ENCODE measurements at regions not wholly inside any gene's neighbourhood (a gene's known extent, or its start where the extent isn't known, plus 50 kb on each side); places are given as distances from the start of the nearest gene placed in this dataset.

DNA sequence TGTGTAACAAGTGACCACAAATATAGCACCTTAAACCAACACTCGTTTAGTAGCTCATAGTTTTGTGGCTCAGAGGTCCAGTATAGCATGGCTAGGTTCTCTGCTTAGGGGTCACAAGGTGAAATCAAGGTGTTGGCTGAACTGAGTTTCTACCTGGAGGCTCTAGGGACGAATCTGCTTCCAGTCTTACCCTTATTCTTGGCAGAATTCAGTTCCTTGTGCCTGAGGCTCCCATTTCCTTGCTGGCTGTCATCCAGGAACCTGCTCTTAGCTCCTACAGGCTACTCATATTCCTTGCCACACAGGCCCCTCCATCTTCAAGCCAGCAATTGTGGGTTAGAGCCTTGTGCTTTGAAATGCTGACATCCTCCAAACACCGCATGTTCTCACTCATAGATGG, 212.3 kb upstream of the CDH13 start:
- intact Hi-C loops (cut with micrococcal nuclease), result no loop called here

DNA sequence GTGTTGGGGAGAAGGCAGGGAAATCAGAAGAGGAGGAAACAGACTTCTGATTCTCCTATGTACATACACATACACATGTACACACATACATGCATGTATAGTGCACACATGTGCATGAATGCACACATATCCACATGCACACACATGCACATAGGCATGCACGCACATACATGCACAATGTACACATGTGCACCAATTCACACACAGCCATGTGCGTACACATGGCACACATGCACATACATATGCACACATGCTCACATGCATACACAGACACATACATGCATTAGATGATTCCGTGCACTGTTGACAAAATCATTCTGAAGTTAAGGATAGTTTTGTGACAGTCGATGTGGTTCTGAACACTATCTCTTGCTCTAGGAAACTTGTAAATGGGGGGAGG, 214.0 kb upstream of the CDH13 start:
- intact Hi-C loops (cut with micrococcal nuclease), result no loop called here

DNA sequence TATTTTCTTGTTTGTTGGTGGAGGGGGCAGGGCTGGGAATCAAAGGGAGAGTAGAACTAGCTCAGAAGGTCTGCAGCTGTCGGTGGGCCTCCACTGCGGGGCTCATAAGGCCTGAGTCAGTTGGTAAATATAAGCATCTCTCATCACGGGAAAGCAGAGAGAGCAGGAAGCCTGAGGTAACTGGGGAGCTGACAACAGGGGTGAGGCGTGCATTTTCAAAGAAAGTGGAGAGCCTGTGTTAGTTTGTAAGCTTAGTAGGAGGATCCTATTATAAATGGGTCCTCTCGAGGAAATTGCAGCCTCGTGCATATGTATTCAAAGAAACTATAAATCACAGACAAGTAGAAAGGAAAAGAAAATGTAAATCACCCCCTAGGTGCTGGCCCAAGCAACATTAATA, 221.0 kb upstream of the CDH13 start:
- intact Hi-C loops (cut with micrococcal nuclease), result no loop called here

DNA sequence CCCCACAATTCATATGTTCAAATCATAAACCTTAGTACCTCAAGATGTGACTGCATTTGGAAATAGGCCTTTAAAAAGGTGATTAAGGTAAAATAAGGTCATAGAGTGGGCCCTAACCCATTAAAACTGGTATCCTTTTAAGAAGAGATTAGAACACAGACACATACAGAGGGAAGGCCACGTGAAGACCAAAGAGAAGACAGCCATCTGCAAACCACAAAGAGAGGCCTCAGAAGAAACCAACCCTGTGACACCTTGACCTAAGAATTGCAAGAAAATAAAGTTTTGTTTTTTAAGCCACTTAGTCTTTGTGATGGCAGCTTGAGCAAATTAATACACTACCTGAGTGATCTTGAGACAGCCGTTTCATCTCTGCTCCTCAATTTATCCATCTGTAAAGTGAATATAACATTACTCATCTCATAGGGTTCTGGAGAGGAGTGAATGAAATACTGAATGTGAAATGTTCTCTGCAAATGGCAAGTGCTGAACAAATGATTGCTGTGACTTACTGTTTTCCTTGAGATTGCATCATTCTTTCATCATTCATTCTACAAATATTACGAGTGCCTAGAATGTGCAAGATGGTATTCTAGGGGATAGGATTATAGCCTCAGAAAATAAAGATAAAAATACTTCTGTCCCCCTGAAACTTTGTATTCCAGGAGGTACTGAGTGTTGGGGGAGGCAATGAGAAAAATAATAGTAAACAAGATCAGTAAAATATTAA, 222.0 kb upstream of the CDH13 start:
- intact Hi-C loops (cut with micrococcal nuclease), result loop anchor here (5.0 kb wide), 1 partner anchor 52 kb away; no protein-coding TSS in a partner anchor

DNA sequence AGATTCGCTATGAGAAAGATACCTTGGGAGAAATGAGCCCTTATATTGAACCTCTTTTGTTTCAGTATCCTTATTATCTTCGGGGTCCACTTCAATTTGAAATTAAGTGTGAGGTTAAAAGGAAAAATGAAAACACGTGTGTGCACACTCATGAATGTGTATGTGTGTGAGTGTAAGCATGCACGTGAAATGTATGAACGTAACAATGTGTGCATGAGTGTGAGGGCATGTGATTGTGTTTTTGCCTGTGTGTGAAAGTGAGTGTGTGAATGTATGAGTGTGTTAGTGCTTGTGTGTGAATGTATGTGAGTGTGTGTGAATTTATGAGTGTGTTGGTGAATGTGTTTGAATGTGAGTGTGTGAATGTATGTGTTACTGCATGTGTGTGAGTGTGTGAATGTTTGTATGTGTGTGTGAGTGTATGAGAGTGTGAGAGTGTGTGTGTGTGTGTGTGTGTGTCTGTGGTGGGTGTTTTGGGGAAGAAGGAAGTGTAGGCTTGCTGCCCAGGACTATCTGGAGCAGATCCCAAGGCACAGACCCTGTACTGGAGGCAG, 224.0 kb upstream of the CDH13 start:
- intact Hi-C loops (cut with micrococcal nuclease), result loop anchor here (5.0 kb wide), 1 partner anchor 50 kb away; no protein-coding TSS in a partner anchor

DNA sequence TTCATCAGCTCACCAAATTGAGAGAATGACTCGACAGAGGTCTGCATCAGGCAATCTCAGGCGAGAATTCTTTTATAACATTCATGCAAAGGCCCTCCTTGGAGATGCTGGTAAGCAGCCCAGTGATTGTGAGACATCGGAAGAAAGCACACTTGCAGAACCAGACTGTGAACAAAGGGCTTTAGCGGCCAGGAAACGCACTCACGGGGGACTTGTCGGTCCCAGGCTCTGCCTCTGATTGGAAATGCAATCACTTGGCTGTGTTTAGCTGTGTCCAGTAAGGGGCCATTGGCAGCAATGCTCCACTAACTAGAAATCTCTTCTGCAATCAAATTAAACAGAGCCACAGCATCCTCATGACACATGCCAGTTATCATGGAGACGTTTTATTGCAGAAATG, 226.7 kb upstream of the CDH13 start:
- intact Hi-C loops (cut with micrococcal nuclease), result loop anchor here (5.0 kb wide), 1 partner anchor 48 kb away; no protein-coding TSS in a partner anchor

DNA sequence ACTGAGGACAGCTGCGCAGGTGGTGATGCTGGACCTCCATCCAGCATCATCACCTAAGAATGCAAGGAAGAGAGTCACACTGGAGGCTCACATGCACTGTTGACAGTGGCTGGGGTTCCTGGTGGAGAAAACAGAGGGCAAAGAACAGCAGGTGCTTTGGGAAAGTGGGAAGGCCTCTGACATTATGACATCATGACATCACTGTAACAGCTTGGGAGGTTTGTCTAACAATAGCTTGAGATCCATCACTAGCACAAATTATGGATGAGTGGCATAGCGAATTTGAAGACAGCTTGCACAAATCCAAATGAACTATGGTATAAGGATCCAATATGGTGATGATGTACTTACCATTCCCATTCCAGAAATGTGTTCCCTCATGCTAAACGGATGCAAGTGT, 226.5 kb upstream of the MPHOSPH6 start:
- intact Hi-C loops (cut with micrococcal nuclease), result no loop called here

DNA sequence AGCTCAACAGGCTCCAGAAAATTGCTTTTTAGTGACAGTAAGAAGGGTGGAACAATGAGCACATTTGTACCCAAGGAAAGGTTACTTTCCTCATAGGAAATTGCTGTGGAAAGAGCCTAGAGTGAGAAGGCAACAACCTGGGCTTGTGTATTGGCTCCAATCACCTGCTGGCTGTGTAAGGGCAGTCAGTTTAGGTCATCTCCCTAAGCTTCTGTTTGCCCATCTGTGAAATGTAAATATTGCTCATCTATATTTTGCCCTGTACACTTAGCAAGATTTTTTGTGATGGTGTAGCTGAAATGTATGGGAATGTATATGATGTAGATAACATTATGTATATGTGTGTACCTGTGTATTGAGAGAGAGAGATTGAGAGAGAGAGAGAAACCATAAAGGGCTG, 225.2 kb upstream of the MPHOSPH6 start:
- intact Hi-C loops (cut with micrococcal nuclease), result no loop called here

DNA sequence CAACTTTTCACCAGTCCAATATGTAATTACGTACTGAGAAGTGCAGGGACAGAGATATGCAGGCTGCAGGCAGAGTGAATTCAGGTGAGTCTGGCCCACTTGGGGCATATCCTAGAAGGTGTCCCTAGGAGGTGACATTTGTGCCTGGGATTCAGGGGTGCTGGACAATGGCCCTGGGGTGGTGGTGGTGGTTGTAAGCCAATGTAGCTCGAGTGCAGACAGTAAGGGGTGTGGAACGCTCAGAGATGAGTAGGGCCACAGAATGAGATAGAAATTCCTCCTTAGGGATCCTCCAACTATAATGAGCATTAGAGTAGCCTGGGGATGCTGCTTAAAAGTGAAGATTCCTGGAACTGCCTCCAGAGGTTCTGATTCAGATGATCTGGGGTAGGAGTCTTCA, 221.7 kb upstream of the MPHOSPH6 start:
- intact Hi-C loops (cut with micrococcal nuclease), result no loop called here

DNA sequence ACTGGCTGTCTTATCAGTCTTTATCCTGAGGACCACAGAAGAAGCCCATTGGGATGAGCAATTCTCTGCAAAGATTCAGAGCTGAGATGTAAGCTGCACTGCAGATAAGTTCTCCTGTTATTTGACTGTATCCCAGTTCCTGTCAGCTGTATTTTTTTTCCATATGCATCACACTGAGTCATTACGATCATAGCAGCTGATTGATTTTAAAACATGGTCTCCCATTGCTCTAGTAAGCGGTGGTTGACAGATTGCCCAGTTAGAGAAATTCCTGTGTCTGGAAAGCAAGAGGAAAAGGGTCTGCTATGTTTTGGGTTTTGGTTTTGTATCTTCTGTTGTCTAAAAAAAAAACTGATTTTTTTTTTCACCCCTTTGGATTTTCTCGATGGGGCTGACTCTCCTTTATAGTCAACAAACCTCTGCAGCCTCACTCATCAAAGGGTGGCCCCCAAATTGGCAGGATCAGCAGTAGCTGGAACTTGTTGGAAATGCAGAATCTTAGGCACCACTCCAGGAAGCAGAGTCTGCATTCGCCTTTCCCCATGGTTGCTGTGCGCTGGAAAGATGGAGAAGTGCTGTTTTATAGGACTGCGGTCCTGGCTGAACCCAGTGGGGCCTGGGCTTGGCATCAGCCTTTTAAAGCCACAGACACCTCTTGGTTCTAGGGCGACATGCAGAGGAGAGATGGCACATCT, 220.1 kb upstream of the MPHOSPH6 start:
- intact Hi-C loops (cut with micrococcal nuclease), result no loop called here

DNA sequence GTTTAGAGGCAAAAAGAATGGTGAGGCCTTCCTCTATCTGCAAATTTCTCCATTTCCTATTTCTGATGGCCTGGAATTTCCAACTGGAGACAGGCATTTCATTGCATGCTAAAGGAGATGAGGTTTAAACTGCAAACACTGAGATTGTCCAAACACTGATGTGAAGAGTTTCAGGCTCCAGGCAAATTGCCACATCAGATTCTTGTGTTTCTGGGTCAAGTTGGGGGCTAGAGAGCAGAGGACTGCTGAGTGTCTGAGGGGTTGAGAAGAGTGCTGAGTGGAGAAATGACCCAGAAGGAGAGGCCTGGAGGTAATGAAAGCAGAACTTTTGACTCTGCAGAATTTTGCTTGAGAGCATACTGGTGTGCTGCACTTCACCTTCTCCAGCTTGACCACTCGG, 216.7 kb upstream of the MPHOSPH6 start:
- intact Hi-C loops (cut with micrococcal nuclease), result no loop called here

DNA sequence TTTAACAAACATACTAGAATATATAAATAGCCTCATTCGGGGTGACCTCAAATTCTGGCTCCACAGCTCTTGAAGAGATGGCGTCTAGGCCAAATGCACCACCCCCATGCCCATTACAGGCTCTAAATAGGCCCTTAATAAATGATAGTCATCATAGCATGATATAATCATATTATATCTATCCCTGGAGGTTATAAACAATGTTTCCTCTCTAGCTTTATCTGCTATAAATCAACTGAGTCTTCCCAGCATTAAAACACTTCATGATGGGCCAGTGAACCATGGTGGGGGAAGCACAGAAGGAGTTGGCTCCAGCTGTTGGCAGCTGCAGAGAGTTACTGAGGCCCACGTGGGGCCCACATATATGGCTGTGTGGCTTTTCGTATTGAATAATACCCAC, 214.9 kb upstream of the MPHOSPH6 start:
- intact Hi-C loops (cut with micrococcal nuclease), result no loop called here

DNA sequence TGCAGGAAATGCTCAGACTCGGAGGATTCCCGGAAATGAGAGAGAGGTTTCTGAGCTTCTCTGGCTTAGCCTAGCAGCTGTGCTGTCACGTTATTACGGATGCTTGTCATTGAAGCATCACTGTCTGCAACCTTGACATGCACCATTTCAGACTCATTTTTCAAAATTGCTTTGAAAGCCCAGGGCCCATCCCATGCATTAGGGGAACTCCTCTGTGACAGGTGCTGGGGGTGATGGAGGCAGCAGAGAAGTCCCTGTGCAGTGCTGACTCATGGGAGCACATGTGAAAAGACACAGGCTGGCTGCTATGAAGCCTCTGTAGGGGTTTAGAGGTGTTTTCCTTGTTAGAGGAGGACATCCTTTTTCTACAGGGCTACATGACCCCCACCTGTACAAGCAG, 214.0 kb upstream of the MPHOSPH6 start:
- intact Hi-C loops (cut with micrococcal nuclease), result no loop called here

DNA sequence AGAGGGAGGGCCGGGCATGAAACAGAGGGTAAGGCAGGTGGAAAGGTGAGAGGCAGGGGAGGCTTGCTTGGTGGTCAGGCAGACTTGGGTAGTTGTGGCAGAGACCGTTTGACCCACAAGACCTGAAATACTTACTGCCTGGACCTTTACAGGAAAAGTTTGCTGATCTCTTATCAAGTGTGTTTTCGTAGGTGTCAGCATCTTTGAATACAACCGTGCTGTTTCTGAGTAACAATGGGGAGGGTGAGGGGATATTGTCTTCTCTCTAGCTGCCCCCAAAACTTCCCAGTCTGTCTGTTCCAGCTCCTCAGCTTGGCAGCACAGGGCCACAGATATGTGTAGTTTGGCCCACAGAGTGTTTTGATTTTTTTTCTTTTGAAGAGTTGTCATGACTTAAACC, 212.5 kb upstream of the MPHOSPH6 start:
- intact Hi-C loops (cut with micrococcal nuclease), result no loop called here

DNA sequence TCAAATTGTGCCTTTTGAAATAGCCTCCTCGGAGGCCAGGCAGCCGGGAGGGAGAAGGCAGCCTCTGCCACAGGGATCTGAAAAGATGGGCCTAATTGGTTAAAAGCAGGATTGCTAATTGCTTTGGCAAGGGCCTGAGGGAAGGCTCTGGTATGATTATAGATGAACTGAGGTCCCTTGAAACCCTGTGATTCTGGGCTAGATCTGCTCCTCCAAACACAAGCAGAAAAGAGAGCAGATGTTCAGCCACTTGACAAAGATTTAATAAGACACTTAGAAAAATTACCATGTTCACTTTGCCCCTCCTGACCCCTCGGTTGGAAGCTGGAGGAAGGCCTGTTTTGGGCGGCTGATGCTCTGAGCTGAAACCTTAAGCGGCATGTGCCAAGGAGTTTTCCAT, 209.5 kb upstream of the MPHOSPH6 start:
- intact Hi-C loops (cut with micrococcal nuclease), result no loop called here

DNA sequence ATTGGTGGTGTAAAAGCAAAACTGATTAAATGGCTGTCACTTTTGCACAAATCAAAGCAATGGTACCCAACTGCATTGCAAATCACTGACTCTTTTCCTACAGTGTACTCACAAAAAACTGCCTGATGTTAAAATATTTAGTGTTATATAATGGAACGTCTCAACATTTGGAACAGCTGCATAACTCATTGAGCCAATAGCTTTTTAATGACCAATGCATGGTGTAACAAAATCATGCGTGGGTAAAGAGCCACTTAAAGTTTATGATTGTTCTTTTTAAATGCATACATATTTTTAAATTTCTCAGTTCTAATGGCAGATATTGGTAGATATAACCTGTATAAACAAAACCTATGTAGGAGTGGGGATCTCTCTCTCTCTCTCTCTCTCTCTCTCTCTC, 204.0 kb upstream of the MPHOSPH6 start:
- intact Hi-C loops (cut with micrococcal nuclease), result no loop called here

DNA sequence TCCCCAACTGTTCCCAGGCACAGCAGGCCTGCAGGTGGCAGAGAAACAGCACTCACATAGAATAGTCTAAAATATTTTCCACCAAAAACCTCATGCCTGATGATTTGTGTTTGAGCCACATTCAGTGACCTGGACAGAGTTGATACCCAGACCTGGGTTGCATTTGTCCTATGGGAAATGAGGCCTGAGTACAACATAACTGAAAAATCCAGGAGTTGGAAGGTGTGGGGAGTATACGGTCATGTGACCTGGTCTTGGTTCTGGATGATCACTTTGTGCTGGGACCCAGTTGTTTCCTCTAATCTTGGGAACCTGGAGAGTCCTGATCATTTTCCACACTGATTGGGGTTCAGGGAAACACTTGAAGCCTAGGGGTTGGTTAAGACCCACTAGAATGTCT, 200.3 kb upstream of the MPHOSPH6 start:
- intact Hi-C loops (cut with micrococcal nuclease), result no loop called here

DNA sequence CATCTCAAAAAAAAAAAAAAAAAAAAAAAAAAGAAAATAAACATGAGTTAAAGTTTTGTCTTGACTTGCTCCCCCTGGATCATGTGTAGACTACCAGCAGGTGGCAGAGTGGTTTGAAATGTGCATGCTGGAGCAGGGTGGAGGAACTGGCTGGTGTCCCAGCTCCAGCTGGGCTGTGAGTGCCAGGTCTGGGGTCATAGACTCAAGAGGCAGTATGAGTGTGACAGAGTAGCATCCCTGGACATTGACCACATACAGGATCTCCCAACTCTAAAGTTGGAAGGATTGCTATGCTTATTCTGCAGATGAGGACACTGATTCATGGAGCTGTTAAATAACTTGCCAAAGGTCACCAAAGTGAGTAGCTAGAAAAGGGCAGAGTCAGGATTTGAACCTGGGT, 198.0 kb upstream of the MPHOSPH6 start:
- intact Hi-C loops (cut with micrococcal nuclease), result loop anchor here (5.0 kb wide), 1 partner anchor 849 kb away; no protein-coding TSS in a partner anchor

DNA sequence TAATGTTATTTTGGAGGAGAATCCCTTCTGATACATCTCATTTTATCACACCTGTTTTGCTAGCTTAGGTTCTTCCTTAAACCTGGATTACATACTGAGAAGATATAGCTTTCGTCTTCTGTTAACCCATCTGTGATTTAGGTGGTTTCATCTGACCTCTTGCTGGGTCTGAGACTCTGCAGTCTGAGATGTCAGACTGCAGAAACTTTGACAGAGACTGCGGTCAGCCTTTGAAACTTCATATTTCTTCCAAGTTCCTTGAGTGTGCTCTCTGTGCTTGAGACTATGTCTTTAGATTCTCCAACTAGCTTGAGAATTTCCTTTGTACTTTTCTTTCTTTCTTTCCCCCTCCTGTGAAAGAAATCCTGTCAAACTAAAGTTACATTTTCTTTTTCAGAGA, 196.4 kb upstream of the MPHOSPH6 start:
- intact Hi-C loops (cut with micrococcal nuclease), result loop anchor here (5.0 kb wide), 1 partner anchor 851 kb away; no protein-coding TSS in a partner anchor

DNA sequence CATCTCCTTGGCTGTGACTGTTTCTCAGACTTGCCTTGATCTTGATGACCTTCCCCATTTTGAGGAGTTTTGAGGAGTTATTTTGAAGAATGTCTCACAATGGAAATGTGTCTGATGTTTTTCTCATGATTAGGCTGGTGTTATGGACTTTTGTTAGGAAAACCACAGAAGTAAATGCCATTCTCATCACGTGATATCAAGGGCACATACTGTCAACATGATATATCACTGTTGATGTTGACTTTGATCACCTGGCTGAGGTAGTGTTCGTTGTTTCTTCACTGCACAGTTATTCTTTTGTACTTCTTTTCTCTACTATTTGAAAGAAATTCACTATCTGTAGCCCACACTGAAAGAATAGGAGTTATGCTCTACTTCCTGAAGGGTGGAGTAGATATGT, 194.7 kb upstream of the MPHOSPH6 start:
- intact Hi-C loops (cut with micrococcal nuclease), result loop anchor here (5.0 kb wide), 1 partner anchor 853 kb away; no protein-coding TSS in a partner anchor

DNA sequence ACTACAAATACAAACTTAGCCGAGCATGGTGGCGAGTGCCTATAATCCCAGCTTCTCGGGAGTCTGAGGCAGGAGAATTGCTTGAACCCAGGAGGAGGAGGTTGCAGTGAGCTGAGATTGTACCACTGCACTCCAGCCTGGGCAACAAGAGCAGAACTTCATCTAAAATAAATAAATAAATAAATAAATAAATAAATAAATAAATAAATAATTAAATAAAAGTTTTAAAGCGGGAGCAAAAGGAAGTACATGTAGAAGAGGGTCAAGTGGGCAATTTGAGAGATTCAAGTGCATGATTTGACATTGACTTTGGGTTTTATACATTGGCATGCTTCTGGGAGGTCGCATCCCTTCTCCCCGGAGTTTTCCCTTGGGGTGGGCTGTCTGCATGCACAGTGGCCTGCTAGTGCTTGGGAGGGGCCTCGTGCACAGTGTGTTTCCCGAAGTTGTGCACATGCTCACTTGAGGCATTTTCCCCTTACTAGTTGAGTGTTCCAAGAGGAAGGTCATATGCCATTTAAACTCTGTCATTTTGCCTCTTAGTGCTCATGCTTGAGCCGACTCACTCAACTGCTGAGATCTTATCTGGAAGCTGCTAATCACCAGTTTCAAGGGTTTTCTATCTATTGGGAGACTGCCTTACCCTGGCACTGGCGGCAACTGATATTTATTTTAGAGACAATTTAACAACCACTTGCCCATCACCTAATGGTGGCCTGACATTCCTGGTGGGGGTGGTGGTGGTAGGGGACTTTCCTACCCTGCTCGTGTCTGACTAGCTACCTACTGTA, 193.2 kb upstream of the MPHOSPH6 start:
- intact Hi-C loops (cut with micrococcal nuclease), result no loop called here

DNA sequence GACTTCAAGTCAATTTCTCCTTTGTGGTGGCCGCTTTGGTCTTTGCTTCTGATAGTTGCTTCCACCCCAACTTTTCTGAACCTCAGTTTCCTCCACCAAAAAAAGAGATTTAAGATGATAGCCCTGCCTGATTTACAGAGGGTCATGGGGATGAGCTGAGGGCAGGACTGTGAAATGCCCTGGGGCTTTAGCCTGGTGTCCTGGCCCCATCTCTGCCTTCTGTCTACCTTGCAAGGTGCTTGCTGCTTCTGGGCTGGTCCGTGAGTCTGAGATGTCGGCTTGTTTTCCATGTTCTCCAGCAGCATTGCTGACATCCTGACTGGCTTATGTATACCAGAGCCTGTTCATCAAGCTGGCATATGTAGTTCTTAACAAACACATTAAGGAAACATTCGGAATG, 191.9 kb upstream of the MPHOSPH6 start:
- intact Hi-C loops (cut with micrococcal nuclease), result no loop called here
